Brain microvascular endothelial cell (primary cell): ENCODE measurements at regions not wholly inside any gene's neighbourhood (a gene's known extent, or its start where the extent isn't known, plus 50 kb on each side); places are given as distances from the start of the nearest gene placed in this dataset.

Experiments
- DNase-seq: peaks from one replicate; pipeline ENCODE4 v3.0.0-alpha.2; 2020
- H3K27ac ChIP-seq: fragments of 250-450 bp; sonication (Bioruptor Pico); 2 replicates; pipeline ENCODE4 v1.5.1; 2020; ENCODE audit warnings: mild to moderate bottlenecking, moderate library complexity
- H3K27me3 ChIP-seq: fragments of 250-450 bp; sonication (Bioruptor Pico); replicated peaks from 2 replicates; pipeline ENCODE4 v1.5.1; 2020; ENCODE audit warnings: mild to moderate bottlenecking
- H3K36me3 ChIP-seq: fragments of 250-450 bp; sonication (Bioruptor Pico); replicated peaks from 2 replicates; pipeline ENCODE4 v1.5.1; 2020; ENCODE audit warnings: mild to moderate bottlenecking
- H3K4me3 ChIP-seq: 2 replicates; pipeline ENCODE4 v1.5.1; 2011; ENCODE audit warnings: low read depth, mild to moderate bottlenecking, control low read depth, low read length, moderate library complexity
- in situ Hi-C: cut with HindIII; loops from 2 replicates; pipeline ENCODE4 v1.10.0; 2017; ENCODE audit warnings: low sequenced_read_pairs, low pct_ligation_motif_present
- TF ChIP-seq, protein P1 (sequence below): IDR thresholded peaks from 2 replicates; pipeline ENCODE4 v1.5.1; 2011; ENCODE audit warnings: low read depth, mild to moderate bottlenecking, moderate library complexity, low read length, control low read depth, inconsistent platforms; ENCODE audit errors: missing control alignments

DNA sequence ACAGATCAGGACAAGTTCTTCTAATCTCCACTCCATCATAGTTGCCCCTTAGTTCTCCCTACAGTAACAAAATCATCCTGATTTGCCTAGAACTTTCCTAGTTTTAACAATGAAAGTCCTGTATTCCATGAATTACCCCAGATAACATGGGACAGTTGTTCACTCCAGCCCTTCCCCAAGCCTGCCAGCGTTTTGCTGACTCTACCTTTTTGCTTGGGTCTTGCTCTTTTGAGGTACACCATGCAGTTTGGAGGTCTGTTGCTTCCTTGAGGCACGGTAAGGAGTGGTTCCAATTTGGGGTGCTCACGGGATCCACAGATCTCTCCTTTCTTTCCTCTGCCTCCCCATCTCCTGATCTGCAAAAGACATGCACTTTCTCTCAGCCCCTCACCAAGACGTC, 61.6 kb upstream of the DYRK2 start:
- DNase-seq: no peak
- TF ChIP-seq, protein P1, sequence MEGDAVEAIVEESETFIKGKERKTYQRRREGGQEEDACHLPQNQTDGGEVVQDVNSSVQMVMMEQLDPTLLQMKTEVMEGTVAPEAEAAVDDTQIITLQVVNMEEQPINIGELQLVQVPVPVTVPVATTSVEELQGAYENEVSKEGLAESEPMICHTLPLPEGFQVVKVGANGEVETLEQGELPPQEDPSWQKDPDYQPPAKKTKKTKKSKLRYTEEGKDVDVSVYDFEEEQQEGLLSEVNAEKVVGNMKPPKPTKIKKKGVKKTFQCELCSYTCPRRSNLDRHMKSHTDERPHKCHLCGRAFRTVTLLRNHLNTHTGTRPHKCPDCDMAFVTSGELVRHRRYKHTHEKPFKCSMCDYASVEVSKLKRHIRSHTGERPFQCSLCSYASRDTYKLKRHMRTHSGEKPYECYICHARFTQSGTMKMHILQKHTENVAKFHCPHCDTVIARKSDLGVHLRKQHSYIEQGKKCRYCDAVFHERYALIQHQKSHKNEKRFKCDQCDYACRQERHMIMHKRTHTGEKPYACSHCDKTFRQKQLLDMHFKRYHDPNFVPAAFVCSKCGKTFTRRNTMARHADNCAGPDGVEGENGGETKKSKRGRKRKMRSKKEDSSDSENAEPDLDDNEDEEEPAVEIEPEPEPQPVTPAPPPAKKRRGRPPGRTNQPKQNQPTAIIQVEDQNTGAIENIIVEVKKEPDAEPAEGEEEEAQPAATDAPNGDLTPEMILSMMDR: no peak
- in situ Hi-C loops: no loop called here
- no peak overlapping the region for H3K4me3 ChIP-seq
- no peaks in the 10 kb centered on the region for H3K36me3 ChIP-seq
- no peaks in the 10 kb centered on the region for H3K27me3 ChIP-seq
- H3K27ac ChIP-seq: no peak overlapping the region

DNA sequence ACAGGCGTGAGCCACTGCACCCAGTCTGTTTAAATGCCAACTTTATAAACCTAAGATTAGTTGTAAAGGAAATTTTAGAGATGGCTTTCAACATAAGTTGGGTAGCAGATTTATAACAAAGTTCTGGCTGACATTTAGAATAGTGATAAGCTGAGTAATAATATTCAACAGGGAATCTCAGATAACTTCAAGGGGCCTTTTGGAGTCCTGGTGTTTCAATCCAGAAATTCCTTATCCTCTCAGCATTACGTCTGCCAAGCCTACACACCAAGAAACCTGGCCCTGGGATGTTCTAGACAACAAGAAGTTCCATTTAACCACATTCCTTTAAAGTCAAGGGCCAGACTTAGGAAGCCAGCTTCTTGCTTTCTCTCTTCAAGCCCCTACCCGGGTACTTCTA, 59.5 kb upstream of the DYRK2 start:
- in situ Hi-C loops: no loop called here
- no peak overlapping the region for H3K27ac ChIP-seq
- no peak for DNase-seq
- H3K4me3 ChIP-seq: no peak overlapping the region
- H3K36me3 ChIP-seq: no peaks in the 10 kb centered on the region
- no peaks in the 10 kb centered on the region for H3K27me3 ChIP-seq
- TF ChIP-seq, protein P1: no peak

DNA sequence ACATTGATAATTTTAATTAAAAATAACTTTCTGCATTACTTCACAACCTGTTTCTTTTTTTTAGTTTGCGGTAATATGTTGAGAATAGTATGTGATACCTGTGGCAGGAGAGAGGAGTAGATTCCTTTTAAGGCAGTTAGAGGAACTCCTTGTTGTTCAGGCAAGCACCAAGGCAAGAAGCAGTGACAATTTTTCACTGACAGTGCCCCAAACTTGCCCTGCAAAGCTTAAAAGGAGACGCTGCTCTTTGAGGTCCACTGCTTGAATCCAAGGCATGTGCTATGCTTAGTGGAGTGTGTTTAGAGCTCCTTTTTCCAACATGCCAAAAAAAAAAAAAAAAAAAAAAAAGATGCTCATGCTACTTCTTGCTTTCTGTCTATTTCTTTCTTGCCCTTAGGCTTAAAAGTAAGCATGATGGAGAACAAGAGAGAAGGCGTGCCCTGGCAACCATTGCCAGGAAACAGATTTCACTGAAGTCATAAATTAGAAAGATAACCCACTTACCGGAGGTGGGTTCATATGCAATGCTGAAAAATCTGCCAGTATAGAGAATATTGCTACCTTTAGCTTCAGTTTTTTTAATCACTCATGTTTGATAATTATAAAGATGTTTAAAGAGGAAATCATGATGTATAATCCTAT, 58.3 kb upstream of the DYRK2 start:
- TF ChIP-seq, protein P1: no peak
- Histone ChIP-seq H3K27ac (no peak overlapping the region), H3K36me3 (no peaks in the 10 kb centered on the region), H3K4me3 (no peak overlapping the region), H3K27me3 (no peaks in the 10 kb centered on the region)
- no peak for DNase-seq
- in situ Hi-C loops: no loop called here

DNA sequence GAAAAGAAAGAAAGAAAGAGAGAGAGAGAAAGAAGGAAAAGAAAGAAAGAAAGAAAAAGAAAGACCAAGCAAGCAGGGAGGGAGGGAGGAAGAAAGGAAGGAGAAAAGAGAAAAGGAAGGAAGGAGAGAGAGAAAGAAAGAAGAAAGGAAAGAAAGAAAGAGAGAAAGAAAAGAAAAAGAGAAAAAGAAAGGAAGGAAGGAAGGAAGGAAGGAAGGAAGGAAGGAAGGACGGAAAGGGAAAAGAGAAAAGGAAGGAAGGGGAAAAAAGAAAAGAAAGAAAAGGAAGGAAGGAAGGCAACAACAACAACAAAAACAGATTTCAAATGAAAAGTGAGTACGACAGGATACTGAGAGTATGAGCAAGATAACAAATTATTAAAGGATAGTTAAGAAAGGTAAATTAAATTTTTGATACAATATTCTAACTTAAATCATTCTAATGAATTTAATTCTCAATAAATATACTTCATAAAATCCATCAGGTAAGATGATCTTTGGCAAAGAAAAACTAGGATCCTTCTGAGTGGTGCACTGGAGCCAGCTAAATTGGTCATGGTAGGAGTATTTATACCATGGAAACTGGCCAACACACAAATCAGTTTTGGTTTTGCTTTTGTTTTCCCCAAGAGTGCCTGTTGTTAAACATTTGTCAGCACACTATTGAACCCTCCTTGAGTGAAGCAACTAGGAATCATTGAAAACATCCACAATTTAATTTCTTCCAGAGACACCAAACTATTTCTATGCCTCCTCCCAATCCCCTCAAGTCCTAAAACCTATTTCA, 56.1 kb upstream of the DYRK2 start:
- Histone ChIP-seq H3K4me3 (no peak overlapping the region), H3K36me3 (no peaks in the 10 kb centered on the region), H3K27ac (no peak overlapping the region), H3K27me3 (no peaks in the 10 kb centered on the region)
- TF ChIP-seq, protein P1: no peak
- peak; percentile 63 for DNase-seq
- in situ Hi-C loops: no loop called here

DNA sequence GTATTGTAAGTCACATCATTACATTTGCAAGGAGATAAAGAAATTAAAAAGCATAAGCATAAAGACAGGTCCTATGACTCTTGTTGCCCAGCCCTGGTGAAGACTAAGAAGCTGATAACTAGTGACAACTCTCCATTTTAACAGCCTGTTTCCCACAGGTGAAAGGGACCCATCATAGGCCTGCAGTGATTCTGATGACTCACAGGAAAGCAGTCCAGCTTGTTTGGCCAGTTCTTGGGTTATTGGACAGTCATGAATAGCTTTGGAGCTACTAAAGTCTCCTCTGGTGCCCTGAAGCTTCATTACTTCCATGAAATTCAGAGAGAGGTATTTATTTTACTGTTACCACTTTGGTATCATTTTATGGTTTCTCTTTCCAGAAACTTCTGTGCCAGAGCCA, 55.5 kb upstream of the DYRK2 start:
- no peak overlapping the region for H3K27ac ChIP-seq
- DNase-seq: no peak

More for the DNA sequence above, 55.5 kb upstream of the DYRK2 start:
- Histone ChIP-seq H3K27me3 (no peaks in the 10 kb centered on the region), H3K4me3 (no peak overlapping the region), H3K36me3 (no peaks in the 10 kb centered on the region)
- TF ChIP-seq, protein P1: no peak
- in situ Hi-C loops: no loop called here
